ENCODE measurements at regions not wholly inside any gene's neighbourhood (a gene's known extent, or its start where the extent isn't known, plus 50 kb on each side); places are given as distances from the start of the nearest gene placed in this dataset.

DNA sequence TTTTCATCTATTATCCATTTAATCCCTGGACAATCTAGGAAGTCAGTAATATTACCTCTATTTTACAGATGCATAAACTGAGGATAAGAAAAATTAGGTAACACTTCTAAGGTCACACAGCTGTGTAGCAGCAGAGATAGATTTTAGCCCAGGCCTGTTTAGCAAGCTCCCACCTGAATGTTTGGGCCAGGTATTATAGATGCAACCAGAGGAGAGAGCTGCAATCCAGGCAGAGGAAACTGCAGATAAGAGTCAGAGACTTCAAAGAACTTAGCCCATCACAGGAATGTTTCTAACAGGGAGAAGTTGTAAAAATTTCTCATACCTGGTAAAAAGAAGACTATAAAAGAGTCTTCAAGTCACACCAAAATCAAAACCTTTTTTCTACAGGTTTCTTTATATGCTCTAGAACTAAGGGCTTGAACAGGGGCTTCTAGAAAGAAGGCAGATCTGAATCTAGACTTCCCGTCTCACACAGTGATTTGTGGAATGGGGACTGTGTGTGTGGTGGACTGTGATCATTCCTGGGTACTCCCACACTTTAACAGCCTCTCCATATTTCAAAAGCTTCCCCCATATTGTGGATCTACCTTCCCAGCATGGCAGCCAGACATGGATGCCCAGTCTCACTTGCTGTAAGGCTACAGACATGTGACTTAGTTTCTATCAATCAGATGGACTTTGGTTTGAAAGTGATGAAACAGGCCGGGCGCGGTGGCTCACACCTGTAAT is 128.7 kb downstream of the TLR5 start:
- no peaks in the 10 kb centered on the region for H3K9me3 ChIP-seq
- TF ChIP-seq, protein P1, sequence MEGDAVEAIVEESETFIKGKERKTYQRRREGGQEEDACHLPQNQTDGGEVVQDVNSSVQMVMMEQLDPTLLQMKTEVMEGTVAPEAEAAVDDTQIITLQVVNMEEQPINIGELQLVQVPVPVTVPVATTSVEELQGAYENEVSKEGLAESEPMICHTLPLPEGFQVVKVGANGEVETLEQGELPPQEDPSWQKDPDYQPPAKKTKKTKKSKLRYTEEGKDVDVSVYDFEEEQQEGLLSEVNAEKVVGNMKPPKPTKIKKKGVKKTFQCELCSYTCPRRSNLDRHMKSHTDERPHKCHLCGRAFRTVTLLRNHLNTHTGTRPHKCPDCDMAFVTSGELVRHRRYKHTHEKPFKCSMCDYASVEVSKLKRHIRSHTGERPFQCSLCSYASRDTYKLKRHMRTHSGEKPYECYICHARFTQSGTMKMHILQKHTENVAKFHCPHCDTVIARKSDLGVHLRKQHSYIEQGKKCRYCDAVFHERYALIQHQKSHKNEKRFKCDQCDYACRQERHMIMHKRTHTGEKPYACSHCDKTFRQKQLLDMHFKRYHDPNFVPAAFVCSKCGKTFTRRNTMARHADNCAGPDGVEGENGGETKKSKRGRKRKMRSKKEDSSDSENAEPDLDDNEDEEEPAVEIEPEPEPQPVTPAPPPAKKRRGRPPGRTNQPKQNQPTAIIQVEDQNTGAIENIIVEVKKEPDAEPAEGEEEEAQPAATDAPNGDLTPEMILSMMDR (IDR thresholded peaks at IDR 0.05), result no peak
- no peak for TF ChIP-seq POLR2A (IDR thresholded peaks at IDR 0.05)
- H3K36me3 ChIP-seq, result no peaks in the 10 kb centered on the region
- H3K4me3 ChIP-seq, result no peak overlapping the region
- H3K4me1 ChIP-seq, result peaks cover 0 to 31% (median 12%) of the 10 kb centered on the region in 12 donors
- no peaks in the 10 kb centered on the region for H3K27me3 ChIP-seq
- 95 to 99% (median 96%) methylated on average over 4 of the region's 4 CpGs for WGBS, 4 donors
- no peak overlapping the region for H3K27ac ChIP-seq
- DNase-seq, result no peak
- intact Hi-C loops (cut with DNase I), result no loop called here
- ATAC-seq, result no peak

GRCh38 chr1:223016381-223016780 is 126.7 kb downstream of the TLR5 start:
- TF ChIP-seq, protein P1 (IDR thresholded peaks at IDR 0.05), result no peak
- no peak for TF ChIP-seq POLR2A (IDR thresholded peaks at IDR 0.05)
- no peaks in the 10 kb centered on the region for H3K27me3 ChIP-seq
- H3K4me1 ChIP-seq, result peaks cover 0 to 24% (median 8%) of the 10 kb centered on the region in 12 donors
- no peaks in the 10 kb centered on the region for H3K36me3 ChIP-seq
- intact Hi-C loops (cut with DNase I), result loop anchor here in 1 of 10 donors (5.0 kb wide), 1 partner anchor 79 kb away; no protein-coding TSS in a partner anchor
- WGBS, 4 donors, result 60 to 69% (median 62%) methylated on average over 1 of the region's 1 CpG
- H3K9me3 ChIP-seq, result no peaks in the 10 kb centered on the region
- H3K27ac ChIP-seq, result peak overlapping the region in 8 of 12 donors; percentile 62 to 79 (median 72)
- peak in 2 of 4 donors; percentile 20 to 47 for ATAC-seq
- no peak for DNase-seq
- H3K4me3 ChIP-seq, result no peak overlapping the region

DNA sequence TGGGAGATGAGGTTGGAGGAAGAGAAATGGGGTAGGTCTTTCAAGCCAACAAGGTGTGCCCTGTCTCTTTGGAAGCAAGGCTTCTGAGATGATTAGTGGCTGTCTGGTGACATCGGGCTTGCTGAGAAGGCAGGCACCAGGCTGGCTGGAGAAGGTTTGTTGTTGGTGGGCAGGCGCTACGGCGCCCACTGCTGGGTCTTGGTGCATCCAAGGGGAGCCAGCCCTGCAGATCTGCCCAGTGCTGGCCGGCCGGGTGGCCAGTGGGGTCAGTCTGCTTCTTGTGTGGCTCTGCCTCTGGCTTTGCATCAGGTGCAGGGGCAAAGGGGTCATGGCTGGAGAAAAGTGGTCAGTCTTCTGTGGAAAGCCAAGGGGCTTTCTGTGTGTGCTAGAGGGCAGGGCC is 126.2 kb downstream of the TLR5 start:
- Histone ChIP-seq H3K36me3 (no peaks in the 10 kb centered on the region), H3K27me3 (no peaks in the 10 kb centered on the region), H3K27ac (peak overlapping the region; percentile 8 to 79 (median 67)), H3K4me3 (no peak overlapping the region), H3K9me3 (no peaks in the 10 kb centered on the region), H3K4me1 (peaks cover 0 to 26% (median 8%) of the 10 kb centered on the region in 12 donors)
- intact Hi-C loops (cut with DNase I), result loop anchor here in 1 of 10 donors (5.0 kb wide), 1 partner anchor 80 kb away; no protein-coding TSS in a partner anchor
- DNase-seq (no peak), ATAC-seq (peak in 2 of 4 donors; percentile 8 to 27)
- TF ChIP-seq POLR2A (IDR thresholded peaks at IDR 0.05), result no peak
- TF ChIP-seq, protein P1 (IDR thresholded peaks at IDR 0.05), result no peak
- WGBS, 4 donors, result 0 to 86% (median 80%) methylated on average over 2 to 6 of the region's 6 CpGs

- peak; percentile 71 to 83 (median 74) for ATAC-seq
- H3K4me3 ChIP-seq, result no peak overlapping the region
- no peaks in the 10 kb centered on the region for H3K36me3 ChIP-seq
- WGBS, 4 donors, result 55 to 78% (median 67%) methylated on average over 8 of the region's 8 CpGs
- peak in 3 of 5 donors; percentile 50 to 58 (median 52) for DNase-seq
- H3K27me3 ChIP-seq, result no peaks in the 10 kb centered on the region
- TF ChIP-seq, protein P1 (IDR thresholded peaks at IDR 0.05), result no peak
- TF ChIP-seq POLR2A (IDR thresholded peaks at IDR 0.05), result no peak
- H3K4me1 ChIP-seq, result peaks cover 0 to 30% (median 10%) of the 10 kb centered on the region in 12 donors
- intact Hi-C loops (cut with DNase I), result loop anchor here in 1 of 10 donors (5.0 kb wide), 1 partner anchor 80 kb away; no protein-coding TSS in a partner anchor
- no peaks in the 10 kb centered on the region for H3K9me3 ChIP-seq
- peak overlapping the region; percentile 8 to 79 (median 67) for H3K27ac ChIP-seq
Observed at GRCh38 chr1:223017291-223017690, 125.8 kb downstream of the TLR5 start.

Measured in heart left ventricle (tissue), 16 donors.